GM23248 (cell line): ENCODE measurements at regions not wholly inside any gene's neighbourhood (a gene's known extent, or its start where the extent isn't known, plus 50 kb on each side); places are given as distances from the start of the nearest gene placed in this dataset.

Experiments
- EZH2 ChIP-seq: fragments of 200-600 bp; sonication (generic); IDR thresholded peaks from 2 replicates; pipeline ENCODE4 v1.6.1; 2018; ENCODE audit warnings: antibody characterized with exemption, mild to moderate bottlenecking; ENCODE audit not compliant: insufficient read depth, poor library complexity, severe bottlenecking
- EZH2phosphoT487 ChIP-seq: fragments of 200-600 bp; sonication (generic); IDR thresholded peaks from 2 replicates; pipeline ENCODE4 v1.6.1; 2018; ENCODE audit warnings: antibody characterized with exemption, moderate library complexity, mild to moderate bottlenecking, low read depth; ENCODE audit not compliant: insufficient read depth

- no peak for TF ChIP-seq EZH2
- no peak for TF ChIP-seq EZH2phosphoT487
Measured at GRCh38 chr15:79538527-79538926, 106.4 kb downstream of the MINAR1 start.
